IMR-90 (cell line): ENCODE measurements at regions not wholly inside any gene's neighbourhood (a gene's known extent, or its start where the extent isn't known, plus 50 kb on each side); places are given as distances from the start of the nearest gene placed in this dataset.

Experiments used
- ATAC-seq: fragments of 200-7000 bp; cut with Tn5 transposase; 2 replicates; pipeline ENCODE4 v1.9.1; 2020; ENCODE audit warnings: low read depth, mild to moderate bottlenecking, moderate library complexity
- BruUV-seq: library from RNA; stranded (reverse); fragments of 400-500 nt; replicated peaks from 2 replicates; lab custom pipeline; 2021; lab: Mats Ljungman, UMichigan
- CTCF ChIA-PET: fragments of 300-600 bp; formaldehyde crosslinking; extraction: SDS; loops from one replicate; lab custom pipeline; 2021; ENCODE audit warnings: antibody characterized with exemption; lab: Yijun Ruan, JAX
- POLR2A ChIA-PET: fragments of 300-600 bp; sonication (Branson Sonifier 250); formaldehyde crosslinking; loops from one replicate; lab custom pipeline; 2022; ENCODE audit warnings: antibody characterized with exemption; ENCODE audit not compliant: unreplicated experiment; lab: Charles Lee
- DNase-seq: peaks from one replicate; pipeline ENCODE4 v3.0.0; 2013
- H2AFZ ChIP-seq: replicated peaks from 2 replicates; pipeline ENCODE3; 2013; ENCODE audit warnings: low read length, mild to moderate bottlenecking; ENCODE audit not compliant: poor library complexity
- H2AK5ac ChIP-seq: 2 replicates; pipeline ENCODE4 v1.6.1; 2013; ENCODE audit warnings: low read depth, low read length, inconsistent platforms
- H2AK9ac ChIP-seq: replicated peaks from 2 replicates; pipeline ENCODE3; 2013; ENCODE audit warnings: mild to moderate bottlenecking, low read depth, low read length, moderate library complexity; ENCODE audit not compliant: poor library complexity
- H2BK120ac ChIP-seq: 2 replicates; pipeline ENCODE4 v1.6.1; 2013; ENCODE audit warnings: low read depth, low read length, inconsistent platforms
- H2BK15ac ChIP-seq: 3 replicates; pipeline ENCODE4 v1.6.1; 2013; ENCODE audit warnings: low read depth, low read length, inconsistent platforms
- H2BK20ac ChIP-seq: 2 replicates; pipeline ENCODE4 v1.6.1; 2013; ENCODE audit warnings: low read depth, mild to moderate bottlenecking, inconsistent platforms, low read length, moderate library complexity
- H2BK5ac ChIP-seq: 2 replicates; pipeline ENCODE4 v1.6.1; 2013; ENCODE audit warnings: mild to moderate bottlenecking, low read depth, low read length, inconsistent platforms; ENCODE audit not compliant: poor library complexity, severe bottlenecking
- H3K14ac ChIP-seq: replicated peaks from 2 replicates; pipeline ENCODE4 v1.6.1; 2013; ENCODE audit warnings: low read depth, low read length, inconsistent platforms
- H3K18ac ChIP-seq: 2 replicates; pipeline ENCODE4 v1.6.1; 2013; ENCODE audit warnings: low read depth, low read length, control low read depth
- H3K23ac ChIP-seq: 2 replicates; pipeline ENCODE4 v1.6.1; 2013; ENCODE audit warnings: low read depth, low read length, inconsistent platforms
- H3K27ac ChIP-seq: 2 replicates; pipeline ENCODE4 v1.5.1; 2013; ENCODE audit warnings: mild to moderate bottlenecking, control low read depth, low read length; ENCODE audit not compliant: insufficient read depth
- H3K27me3 ChIP-seq: 2 replicates; pipeline ENCODE4 v1.6.1; 2013; ENCODE audit warnings: low read length; ENCODE audit not compliant: control insufficient read depth, insufficient read depth
- H3K36me3 ChIP-seq: 2 replicates; pipeline ENCODE4 v1.6.1; 2013; ENCODE audit warnings: low read length, mixed read lengths; ENCODE audit not compliant: control insufficient read depth, insufficient read depth
- H3K4ac ChIP-seq: 2 replicates; pipeline ENCODE4 v1.6.1; 2013; ENCODE audit warnings: low read depth, low read length, inconsistent platforms
- H3K4me1 ChIP-seq: 2 replicates; pipeline ENCODE4 v1.6.1; 2013; ENCODE audit warnings: low read length, mixed read lengths; ENCODE audit not compliant: control insufficient read depth, insufficient read depth
- H3K4me2 ChIP-seq: 2 replicates; pipeline ENCODE4 v1.6.1; 2013; ENCODE audit warnings: low read depth, mild to moderate bottlenecking, control low read depth, low read length, moderate library complexity
- H3K4me3 ChIP-seq: 2 replicates; pipeline ENCODE4 v1.5.1; 2013; ENCODE audit warnings: low read depth, mild to moderate bottlenecking, control low read depth, low read length, moderate library complexity; ENCODE audit not compliant: insufficient read depth
- H3K56ac ChIP-seq: 2 replicates; pipeline ENCODE4 v1.6.1; 2013; ENCODE audit warnings: low read length, inconsistent platforms; ENCODE audit not compliant: insufficient read depth; ENCODE audit errors: extremely low read depth
- H3K79me1 ChIP-seq, 2 experiments: 2 replicates each; pipeline ENCODE4 v1.6.1; 2013; ENCODE audit warnings: low read length in 2 of 2, inconsistent platforms in 1 of 2, low read depth in 1 of 2
- H3K9ac ChIP-seq: 2 replicates; pipeline ENCODE4 v1.6.1; 2013; ENCODE audit warnings: low read depth, low read length, control low read depth
- H3K9me1 ChIP-seq: 2 replicates; pipeline ENCODE4 v1.6.1; 2013; ENCODE audit warnings: low read length, inconsistent platforms; ENCODE audit not compliant: insufficient read depth
- H3K9me3 ChIP-seq: 2 replicates; pipeline ENCODE4 v1.6.1; 2013; ENCODE audit warnings: low read length; ENCODE audit not compliant: control insufficient read depth, insufficient read depth
- H4K20me1 ChIP-seq: 2 replicates; pipeline ENCODE4 v1.6.1; 2013; ENCODE audit warnings: low read length, inconsistent platforms; ENCODE audit not compliant: insufficient read depth
- H4K5ac ChIP-seq: 2 replicates; pipeline ENCODE4 v1.6.1; 2013; ENCODE audit warnings: mild to moderate bottlenecking, low read depth, low read length, control low read depth
- H4K8ac ChIP-seq, 2 experiments: 2 replicates each; pipeline ENCODE4 v1.6.1; 2013; ENCODE audit warnings: low read depth in 2 of 2, low read length in 2 of 2, control low read depth in 1 of 2, inconsistent platforms in 1 of 2
- H4K91ac ChIP-seq: 2 replicates; pipeline ENCODE4 v1.6.1; 2013; ENCODE audit warnings: low read depth, low read length, inconsistent platforms; ENCODE audit not compliant: insufficient read depth
- ELK1 ChIP-seq: fragments of 150-350 bp; IDR thresholded peaks from 2 replicates; pipeline ENCODE4 v1.6.1; 2016; ENCODE audit warnings: low read depth, mild to moderate bottlenecking, low read length, moderate library complexity, borderline replicate concordance
- MAZ ChIP-seq: IDR thresholded peaks from 2 replicates; pipeline ENCODE4 v1.6.1; 2012; ENCODE audit warnings: low read depth, mild to moderate bottlenecking, low read length, improper control_type of control experiment, moderate library complexity, borderline replicate concordance
- MXI1 ChIP-seq: IDR thresholded peaks from 2 replicates; pipeline ENCODE4 v1.6.1; 2012; ENCODE audit warnings: low read depth, mild to moderate bottlenecking, low read length, moderate library complexity, borderline replicate concordance
- POLR2A ChIP-seq: IDR thresholded peaks from 2 replicates; pipeline ENCODE4 v1.6.1; 2012; ENCODE audit warnings: mild to moderate bottlenecking, low read depth, low read length
- USF2 ChIP-seq: fragments of 150-350 bp; IDR thresholded peaks from 2 replicates; pipeline ENCODE4 v1.6.1; 2017; ENCODE audit warnings: mild to moderate bottlenecking, antibody characterized with exemption, low read length, low read depth
- WGBS, 2 experiments: methylation state at CpG; one replicate each; pipeline versions ENCODE4 v1.1.5 to v1.1.7; 2013; ENCODE audit warnings: missing lambda C conversion rate in 2 of 2; ENCODE audit not compliant: insufficient read length in 1 of 2; ENCODE audit errors: extremely low coverage in 2 of 2; 5-methylcytosine and 5-hydroxymethylcytosine counted together
- dilution Hi-C: fragments of 300-500 bp; cut with HindIII; formaldehyde crosslinking; loops from one replicate; pipeline ENCODE4 v1.14.3; 2018; ENCODE audit warnings: low sequenced_read_pairs; ENCODE audit not compliant: unreplicated experiment
- in situ Hi-C: fragments of 300-500 bp; cut with MboI; formaldehyde crosslinking; loops from 3 replicates; pipeline ENCODE4 v1.14.3; 2019; ENCODE audit warnings: low sequenced_read_pairs, inconsistent platforms, mixed read lengths
- intact Hi-C: fragments of 100-400 bp; cut with micrococcal nuclease; formaldehyde crosslinking; loops from 2 replicates; pipeline ENCODE4 v1.10.0; 2022

GRCh38 chr10:33498391-33498891, 164.0 kb upstream of the NRP1 start:
- H3K4me1 ChIP-seq = no peaks in the 10 kb centered on the region
- H4K8ac ChIP-seq = no peak overlapping the region
- no peaks in the 10 kb centered on the region; the same call in 1 of the 2 replicates for H3K27me3 ChIP-seq
- no peaks in the 10 kb centered on the region for H3K9me1 ChIP-seq
- H4K91ac ChIP-seq = no peak overlapping the region
- H2BK20ac ChIP-seq = no peak overlapping the region
- dilution Hi-C loops = no loop called here
- H3K18ac ChIP-seq = no peak overlapping the region
- no peaks in the 10 kb centered on the region; the same call in 1 of the 2 replicates for H3K9me3 ChIP-seq
- no peak overlapping the region for H4K5ac ChIP-seq
- ChIA-PET CTCF (no interaction called here), POLR2A (interaction anchor here (0.6 kb wide), 1 partner anchor 36 kb away, joined by 4 read pairs; no protein-coding TSS in a partner anchor)
- H3K14ac ChIP-seq = no peak overlapping the region
- H2AFZ ChIP-seq = no peak overlapping the region
- BruUV-seq = no TSS peak
- H2AK9ac ChIP-seq = no peak overlapping the region
- no peak overlapping the region for H3K9ac ChIP-seq
- DNase-seq (no peak), ATAC-seq (no peak)
- no peak overlapping the region for H3K56ac ChIP-seq
- TF ChIP-seq USF2 = no peak
- no peak for TF ChIP-seq POLR2A
- TF ChIP-seq ELK1 = no peak
- TF ChIP-seq MXI1 = no peak
- no peak for TF ChIP-seq MAZ
- no peak overlapping the region for H3K4me2 ChIP-seq
- H4K20me1 ChIP-seq = no peaks in the 10 kb centered on the region
- no peak overlapping the region for H3K4me3 ChIP-seq
- no peaks in the 10 kb centered on the region for H3K36me3 ChIP-seq
- in situ Hi-C loops = no loop called here
- H3K79me1 ChIP-seq = no peaks in the 10 kb centered on the region
- no peak overlapping the region for H3K23ac ChIP-seq
- no peak overlapping the region for H2AK5ac ChIP-seq
- no CpG with 5 or more reads among the region's 5 CpGs for WGBS, 2 experiments
- H2BK15ac ChIP-seq = no peak overlapping the region
- no peak overlapping the region for H2BK120ac ChIP-seq
- no peak overlapping the region for H3K27ac ChIP-seq
- no peak overlapping the region for H3K4ac ChIP-seq
- H2BK5ac ChIP-seq = no peak overlapping the region
- intact Hi-C loops = no loop called here
